Activated CD4-positive, CD25-positive, alpha-beta regulatory T cell (primary cell): ENCODE measurements at regions not wholly inside any gene's neighbourhood (a gene's known extent, or its start where the extent isn't known, plus 50 kb on each side); places are given as distances from the start of the nearest gene placed in this dataset.
"Not testable (repeated sequence)": the region's sequence is repeated elsewhere in the genome, so short reads cannot be mapped to it uniquely, and the experiment has no call there.

Experiments
- DNase-seq, 4 experiments: peaks; one replicate each; lab custom pipeline; 2025; lab: John Stamatoyannopoulos, UW

DNA sequence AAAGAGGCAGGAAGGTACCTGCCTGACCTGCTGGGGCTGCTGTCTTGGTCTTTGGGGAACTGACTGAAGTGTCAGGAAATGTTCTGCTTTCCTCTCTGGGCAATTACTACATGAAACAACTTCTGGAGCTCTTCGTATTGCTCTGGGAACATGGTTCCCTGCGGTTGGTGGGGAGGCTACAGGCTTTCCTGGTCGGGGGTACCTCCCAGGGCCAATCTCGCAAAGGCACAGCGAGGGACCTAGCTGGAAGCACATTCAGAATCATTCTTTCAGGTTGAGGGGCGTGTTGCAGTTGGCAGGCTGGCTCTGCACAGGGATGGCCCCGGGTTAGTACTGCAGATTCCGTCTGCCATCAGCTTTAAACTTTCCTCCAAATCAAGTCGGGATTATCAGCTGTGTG lies 88.9 kb upstream of the RANBP3L start:
- no peak for DNase-seq

DNA sequence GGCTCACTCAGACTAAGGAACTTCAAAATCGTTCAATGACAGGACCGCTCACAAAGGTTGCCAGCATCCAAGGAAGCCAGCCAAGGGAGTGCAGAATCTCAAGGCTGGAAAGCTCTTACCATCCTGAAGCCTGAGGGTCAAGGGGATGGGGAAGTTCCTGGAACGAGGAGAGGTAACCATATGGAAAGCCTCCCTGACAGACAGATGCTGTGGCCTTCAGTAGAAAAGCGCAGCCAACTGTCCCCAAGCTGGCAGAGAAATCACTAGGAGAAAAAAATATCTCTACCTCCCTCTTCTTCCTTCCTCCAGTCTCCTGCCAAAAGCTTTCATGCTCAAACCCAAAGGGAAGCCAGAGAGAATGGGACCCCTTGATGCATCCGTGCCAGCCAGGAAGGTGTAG lies 90.5 kb upstream of the RANBP3L start:
- DNase-seq = no peak

DNA sequence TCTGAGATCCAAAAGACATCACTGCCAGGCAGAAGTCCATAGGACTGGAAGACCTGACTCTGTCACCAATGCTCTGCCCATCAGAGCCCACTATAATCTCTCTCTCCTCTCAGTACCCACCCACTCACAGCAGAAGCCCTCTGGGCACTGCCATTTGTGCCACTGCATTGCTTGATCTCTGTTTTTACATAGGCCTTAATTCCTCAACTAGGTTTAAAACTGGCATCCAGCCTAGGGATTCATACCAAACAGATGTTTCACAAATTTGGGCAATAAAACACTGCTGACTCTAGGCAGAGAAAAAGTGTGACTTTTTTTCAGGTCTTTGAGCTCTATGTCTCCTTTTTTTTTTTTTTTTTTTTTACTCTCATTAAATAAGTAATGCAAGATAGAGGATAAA lies 91.1 kb upstream of the RANBP3L start:
- no peak for DNase-seq

DNA sequence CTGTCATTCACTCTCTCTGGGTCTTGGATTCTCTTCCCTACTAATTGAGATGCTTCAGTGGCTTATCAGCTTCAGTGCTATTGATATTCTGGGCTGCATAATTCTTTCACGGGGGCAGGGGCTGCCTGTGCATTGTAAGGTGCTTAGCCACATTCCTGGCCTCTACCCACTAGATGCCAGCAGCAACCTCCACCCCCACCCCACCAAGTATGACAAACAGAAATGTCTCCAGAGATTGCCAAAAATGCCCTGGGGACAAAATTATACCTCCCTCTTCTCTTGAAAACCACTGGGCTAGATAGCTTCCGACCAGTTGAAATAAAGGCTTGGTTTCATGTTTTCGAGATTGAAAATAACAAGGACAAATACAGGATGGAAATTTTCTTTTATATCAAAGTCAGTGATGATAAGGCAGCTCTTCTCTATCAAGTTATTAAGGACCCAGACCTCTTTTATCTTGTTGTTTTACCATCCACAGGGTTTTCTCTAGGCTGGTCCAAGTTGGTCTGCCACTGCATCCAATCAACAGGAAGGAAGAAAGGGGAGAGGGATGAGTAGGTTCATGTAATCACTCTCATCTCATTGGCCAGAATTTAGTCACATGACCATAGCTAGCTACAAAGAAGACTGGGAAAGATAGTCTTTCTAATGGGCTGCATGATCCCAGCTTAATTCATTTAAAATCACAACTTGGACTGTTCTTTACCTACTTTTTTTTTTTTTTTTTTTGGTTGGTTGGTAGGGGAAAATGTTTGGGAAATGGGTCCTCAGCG lies 92.1 kb upstream of the RANBP3L start:
- no peak for DNase-seq

- no peak for DNase-seq
Measured at GRCh38 chr5:36395260-36395659, 93.6 kb upstream of the RANBP3L start.

DNA sequence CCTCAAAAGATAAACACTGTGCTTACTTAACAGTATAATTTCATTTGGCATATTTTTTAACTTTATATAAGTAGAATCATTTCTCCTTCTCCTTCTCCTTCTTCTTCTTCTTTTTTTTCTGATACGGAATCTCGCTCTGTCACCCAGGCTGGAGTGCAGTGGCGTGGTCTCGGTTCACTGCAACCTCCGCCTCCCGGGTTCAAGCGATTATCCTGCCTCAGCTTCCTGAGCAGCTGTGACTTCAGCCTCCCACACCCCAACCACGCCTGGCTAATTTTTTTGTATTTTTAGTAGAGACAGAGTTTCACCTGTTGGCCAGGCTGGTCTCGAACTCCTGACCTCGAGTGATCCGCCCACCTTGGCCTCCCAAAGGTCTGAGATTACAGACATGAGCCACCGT lies 94.2 kb upstream of the RANBP3L start:
- DNase-seq = not testable (repeated sequence)

DNA sequence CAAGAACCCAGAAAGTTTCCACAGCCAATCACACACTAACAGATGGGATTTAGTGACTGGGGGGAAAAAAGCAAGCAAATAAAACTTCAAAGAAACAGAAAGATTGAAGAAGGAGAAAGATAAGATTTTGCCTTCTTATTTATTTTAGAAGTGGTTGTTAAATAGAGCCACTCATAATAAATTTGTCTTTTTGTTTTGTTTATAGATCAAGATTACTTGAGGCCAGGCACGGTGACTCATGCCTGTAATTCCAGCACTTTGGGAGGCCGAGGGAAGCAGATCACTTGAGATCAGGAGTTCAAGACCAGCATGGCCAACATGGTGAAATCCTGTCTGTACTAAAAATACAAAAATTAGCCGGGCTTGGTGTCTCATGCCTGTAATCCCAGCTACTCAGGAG lies 94.9 kb upstream of the RANBP3L start:
- no peak for DNase-seq

GRCh38 chr5:36397901-36398536 lies 96.3 kb upstream of the RANBP3L start:
- DNase-seq = no peak

DNA sequence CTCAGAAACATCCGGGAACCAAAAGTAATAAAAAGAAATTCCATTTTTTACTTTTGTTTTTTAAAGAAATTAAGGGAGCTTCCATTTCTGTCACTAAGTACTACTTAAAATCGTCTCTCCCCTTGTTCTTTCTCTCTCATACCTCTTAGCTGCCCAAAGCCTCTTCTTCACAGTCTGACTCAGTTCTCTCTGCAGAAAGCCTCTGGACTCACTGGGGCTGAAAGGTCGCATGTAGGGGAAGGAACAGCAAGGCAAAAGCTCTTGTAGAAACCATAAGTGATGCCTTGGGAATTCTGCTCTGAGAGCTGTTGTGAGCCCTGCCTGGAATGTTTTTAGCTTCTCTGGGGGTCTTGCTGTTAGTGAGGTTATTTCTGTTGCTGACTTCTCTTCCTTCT lies 100.8 kb upstream of the RANBP3L start:
- no peak for DNase-seq

- no peak for DNase-seq
Measured at GRCh38 chr5:36403632-36404311, 102.1 kb upstream of the RANBP3L start.

DNA sequence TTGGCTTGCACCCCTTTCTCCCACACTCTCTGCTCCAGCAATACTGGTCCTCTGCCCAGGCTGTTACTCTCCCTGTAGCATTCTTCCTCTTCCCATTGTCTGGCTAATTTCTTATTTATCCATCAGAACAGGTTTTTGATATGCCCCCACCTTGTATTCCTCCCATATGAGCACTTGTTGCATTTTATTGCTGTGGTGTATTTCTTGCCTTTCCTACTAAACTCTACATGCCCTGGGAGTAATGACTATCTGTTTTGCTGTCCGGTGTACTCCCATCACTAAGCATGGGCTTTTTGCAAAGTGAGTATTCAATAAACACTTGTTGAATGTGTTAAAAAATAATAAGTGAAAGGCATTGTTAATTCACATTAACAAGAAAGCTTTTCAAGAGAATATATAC lies 104.3 kb upstream of the RANBP3L start:
- DNase-seq = no peak

DNA sequence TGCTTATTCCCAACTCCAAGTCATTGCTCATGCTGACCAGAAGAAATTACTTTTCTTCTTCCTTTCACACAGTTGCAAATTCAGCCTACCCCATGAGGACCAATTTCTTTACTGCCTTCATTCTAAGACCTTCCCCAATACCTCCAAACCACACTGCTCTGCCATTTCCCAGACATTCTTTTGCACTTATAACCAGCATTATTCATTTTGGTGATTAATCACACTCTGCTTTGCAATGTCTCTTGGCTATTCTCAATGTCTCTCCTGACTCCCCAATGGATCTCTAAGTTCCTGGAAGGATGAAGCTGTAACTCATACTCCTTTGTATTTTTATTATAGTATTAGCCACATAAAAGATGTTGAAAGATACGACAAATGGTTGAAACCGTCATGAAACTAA lies 105.7 kb upstream of the RANBP3L start:
- no peak for DNase-seq

- DNase-seq = not testable (repeated sequence)
Measured at GRCh38 chr5:36409711-36410110, 108.0 kb upstream of the RANBP3L start.

DNA sequence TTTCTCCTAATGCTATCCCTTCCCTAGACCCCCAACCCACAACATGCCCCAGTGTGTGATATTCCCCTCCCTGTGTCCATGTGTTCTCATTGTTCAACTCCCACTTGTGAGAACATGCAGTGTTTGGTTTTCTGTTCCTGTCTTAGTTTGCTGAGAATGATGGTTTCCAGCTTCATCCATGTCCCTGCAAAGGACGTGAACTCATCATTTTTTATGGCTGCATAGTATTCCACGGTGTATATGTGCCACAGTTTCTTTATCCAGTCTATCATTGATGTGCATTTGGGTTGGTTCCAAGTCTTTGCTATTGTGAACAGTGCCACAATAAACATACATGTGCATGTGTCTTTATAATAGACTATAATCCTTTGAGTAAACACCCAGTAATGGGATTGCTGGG lies 109.0 kb upstream of the RANBP3L start:
- not testable (repeated sequence) for DNase-seq

- no peak for DNase-seq
Measured at GRCh38 chr5:36414869-36415282, 113.2 kb upstream of the RANBP3L start.

DNA sequence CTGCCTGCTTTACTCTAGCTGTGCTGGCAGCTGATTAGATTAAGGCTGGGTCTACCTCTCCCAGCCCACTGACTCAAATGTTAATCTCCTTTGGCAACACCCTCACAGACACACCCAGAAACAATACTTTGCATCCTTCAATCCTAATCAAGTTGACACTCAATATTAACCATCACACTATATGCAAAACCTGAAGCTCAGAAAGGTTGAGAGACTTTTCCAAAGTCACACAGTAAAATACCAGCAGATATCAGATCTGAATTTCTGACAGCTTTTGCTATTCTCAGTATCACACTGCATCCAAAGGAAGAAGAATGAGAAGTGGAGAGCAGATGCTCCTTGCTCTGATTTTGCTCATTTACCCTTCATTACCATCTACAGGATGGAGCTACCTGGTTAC lies 114.9 kb upstream of the RANBP3L start:
- no peak for DNase-seq

- no peak for DNase-seq
Measured at GRCh38 chr5:36417221-36417620, 115.5 kb upstream of the RANBP3L start.

DNA sequence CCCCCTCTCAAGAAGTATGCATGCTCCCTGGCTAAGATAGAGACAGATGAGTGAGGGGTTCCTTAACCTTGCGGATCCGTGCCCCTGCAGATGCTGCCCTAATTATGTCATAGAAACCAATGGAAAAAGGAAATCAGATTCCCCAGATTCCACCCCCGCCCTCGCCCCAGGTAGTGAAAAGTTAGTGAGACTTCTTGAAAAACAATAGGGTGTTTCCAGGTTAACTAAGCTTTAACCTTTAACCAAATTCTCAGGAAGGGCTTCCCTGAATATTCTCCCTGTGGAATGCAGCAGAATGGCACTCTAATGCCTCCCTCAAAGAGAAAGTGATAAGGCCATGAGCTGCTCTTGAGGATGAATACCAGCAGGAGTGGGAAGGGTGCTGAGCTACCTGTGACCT lies 116.0 kb upstream of the RANBP3L start:
- DNase-seq = no peak

GRCh38 chr5:36418152-36418979 lies 116.7 kb upstream of the RANBP3L start:
- no peak for DNase-seq

GRCh38 chr5:36421256-36421655 lies 119.6 kb upstream of the RANBP3L start:
- no peak for DNase-seq

DNA sequence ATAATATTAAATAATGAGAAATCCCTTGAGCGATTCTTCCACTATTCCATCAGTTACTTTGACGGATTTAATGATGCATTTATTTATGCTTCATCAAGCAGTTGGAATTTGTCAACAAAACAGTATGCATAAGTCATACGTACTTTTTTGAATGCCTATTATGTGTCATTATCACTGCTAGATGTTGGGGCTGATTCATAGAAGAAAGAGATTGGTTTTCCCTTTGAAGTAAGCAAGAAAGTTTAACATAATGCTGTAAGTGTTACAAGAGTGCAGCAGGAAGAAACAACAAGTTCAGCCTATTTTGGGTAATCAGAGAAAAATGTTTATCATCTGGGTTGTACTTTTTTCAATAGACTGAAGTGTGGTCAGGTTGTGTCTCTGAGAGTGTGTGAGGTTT lies 121.2 kb upstream of the RANBP3L start:
- DNase-seq = no peak

- DNase-seq = no peak
Measured at GRCh38 chr5:36423578-36424307, 122.0 kb upstream of the RANBP3L start.
